HepG2 (cell line): ENCODE measurements at regions not wholly inside any gene's neighbourhood (a gene's known extent, or its start where the extent isn't known, plus 50 kb on each side); places are given as distances from the start of the nearest gene placed in this dataset.
"Not testable (repeated sequence)": the region's sequence is repeated elsewhere in the genome, so short reads cannot be mapped to it uniquely, and the experiment has no call there.

ENCODE experiments used
- ATAC-seq: fragments of 200-7000 bp; cut with Tn5 transposase; 3 replicates; pipeline ENCODE4 v1.9.1; 2020; ENCODE audit warnings: mild to moderate bottlenecking, moderate library complexity
- BruUV-seq: library from RNA; stranded (reverse); fragments of 400-500 nt; replicated peaks from 2 replicates; lab custom pipeline; 2021; lab: Mats Ljungman, UMichigan
- CTCF ChIA-PET: fragments of 300-600 bp; formaldehyde crosslinking; extraction: SDS; loops from one replicate; lab custom pipeline; 2021; ENCODE audit warnings: low total read pairs, inconsistent platforms, low intra/inter-chr PET ratio; lab: Yijun Ruan, JAX
- POLR2A ChIA-PET: fragments of 350-600 bp; sonication (Branson Sonifier 250); formaldehyde crosslinking; loops from one replicate; lab custom pipeline; 2020; ENCODE audit warnings: antibody characterized with exemption, inconsistent platforms; lab: Yijun Ruan, JAX
- DNase-seq: peaks from one replicate; pipeline ENCODE4 v3.0.0-alpha.2; 2015; ENCODE audit warnings: low spot score
- FAIRE-seq: peaks from 3 replicates; lab custom pipeline; 2011; peaks lifted over from hg19 to GRCh38; lab: Jason Lieb, UNC
- H2AFZ ChIP-seq: one replicate; pipeline ENCODE4 v1.6.1; 2011; ENCODE audit warnings: low read length, inconsistent platforms
- H3K27ac ChIP-seq: fragments of 300-600 bp; 3 replicates; pipeline ENCODE4 v1.8.0; 2011; ENCODE audit warnings: mixed run types, mild to moderate bottlenecking, mixed read lengths, low read length, inconsistent platforms; ENCODE audit not compliant: insufficient read depth; ENCODE audit errors: extremely low read length
- H3K27me3 ChIP-seq, 2 experiments: fragments of 200-600 bp in 1 of 2; 2 replicates in 1 of 2; 3 replicates in 1 of 2; pipeline versions ENCODE4 v1.6.0 to v1.8.0; 2011; ENCODE audit warnings: low read length in 2 of 2, mild to moderate bottlenecking in 2 of 2, moderate library complexity in 2 of 2, inconsistent platforms in 1 of 2; ENCODE audit not compliant: insufficient read depth in 2 of 2, control insufficient read depth in 1 of 2
- H3K36me3 ChIP-seq, 2 experiments: fragments of 200-600 bp in 1 of 2; replicated peaks in 1 of 2; 2 replicates in 1 of 2; 3 replicates in 1 of 2; pipeline versions ENCODE4 v1.5.1 to v1.8.0; 2011; ENCODE audit warnings: low read length in 2 of 2, inconsistent platforms in 1 of 2; ENCODE audit not compliant: insufficient read depth in 2 of 2, control insufficient read depth in 1 of 2
- H3K4me1 ChIP-seq: 2 replicates; pipeline ENCODE4 v1.5.1; 2012; ENCODE audit warnings: low read length, inconsistent platforms; ENCODE audit not compliant: insufficient read depth
- H3K4me2 ChIP-seq: 2 replicates; pipeline ENCODE4 v1.6.0; 2011; ENCODE audit warnings: low read depth, low read length, inconsistent platforms
- H3K4me3 ChIP-seq, 3 experiments: fragments of 200-600 bp in 1 of 3; sonication (generic), shearing (Covaris generic) in 1 of 3; replicated peaks in 1 of 3; 2 replicates each; pipeline ENCODE4 v1.5.1; 2011 to 2016; ENCODE audit warnings: low read length in 3 of 3, inconsistent platforms in 2 of 3, low read depth in 2 of 3, mild to moderate bottlenecking in 2 of 3, control low read depth in 1 of 3, mixed read lengths in 1 of 3; ENCODE audit not compliant: insufficient read depth in 1 of 3
- H3K79me2 ChIP-seq: one replicate; pipeline ENCODE4 v1.6.1; 2011; ENCODE audit warnings: low read length, inconsistent platforms; ENCODE audit not compliant: insufficient read depth
- H3K9ac ChIP-seq: 2 replicates; pipeline ENCODE4 v1.6.0; 2011; ENCODE audit warnings: mild to moderate bottlenecking, low read depth, low read length, inconsistent platforms; ENCODE audit not compliant: insufficient read depth
- H3K9me3 ChIP-seq: 2 replicates; pipeline ENCODE4 v1.5.1; 2012; ENCODE audit warnings: mild to moderate bottlenecking, low read length
- H4K20me1 ChIP-seq: 2 replicates; pipeline ENCODE4 v1.6.0; 2011; ENCODE audit warnings: inconsistent platforms, mild to moderate bottlenecking, low read length, moderate library complexity; ENCODE audit not compliant: insufficient read depth
- WGBS: methylation state at CpG from one replicate; pipeline ENCODE4 v1.1.6; 2017; ENCODE audit warnings: low lambda C conversion rate; 5-methylcytosine and 5-hydroxymethylcytosine counted together
- in situ Hi-C: cut with HindIII; loops from 2 replicates; pipeline ENCODE4 v1.10.0; 2017; ENCODE audit warnings: low pct_unique_long_range_greater_than_20kb; ENCODE audit not compliant: extremely low pct_ligation_motif_present
- intact Hi-C: fragments of 100-400 bp; cut with micrococcal nuclease; formaldehyde crosslinking; loops from one replicate; pipeline ENCODE4 v1.10.0; 2022; ENCODE audit not compliant: unreplicated experiment

DNA sequence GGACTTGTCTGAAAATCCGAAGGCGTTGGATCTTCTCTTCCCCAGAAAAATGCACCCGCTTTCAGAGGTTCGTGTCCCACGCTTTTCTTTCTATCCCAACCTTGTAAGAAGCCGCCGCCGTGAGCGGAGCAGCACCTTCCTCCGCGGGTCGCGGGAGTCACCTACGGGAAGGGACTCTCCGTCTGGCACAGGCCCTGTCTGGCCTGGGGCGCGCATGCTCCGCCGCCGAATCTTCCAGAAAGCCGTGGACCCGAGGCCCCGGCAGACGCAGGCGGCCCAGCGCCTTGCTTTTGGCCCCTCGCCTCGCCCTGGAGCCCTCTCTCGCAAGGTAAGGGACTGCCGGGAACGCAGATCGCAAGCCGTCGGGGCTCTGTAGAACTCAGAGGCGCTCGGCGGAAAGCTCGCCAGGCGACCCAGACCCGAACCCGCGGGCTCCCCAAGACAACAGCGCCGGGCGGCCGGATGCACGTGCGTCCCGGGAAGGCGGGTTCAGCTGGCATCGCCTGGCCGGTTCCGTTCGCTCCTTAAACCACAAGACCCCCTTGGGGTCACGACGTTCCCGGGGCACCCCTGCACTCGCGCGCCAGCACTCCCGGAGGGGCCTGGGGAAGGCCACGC, 4055.2 kb upstream of the TPTE start:
- H3K36me3 ChIP-seq, FAIRE-seq, POLR2A ChIA-PET, H3K4me2 ChIP-seq, H3K4me3 ChIP-seq, H4K20me1 ChIP-seq, H2AFZ ChIP-seq, H3K27ac ChIP-seq, intact Hi-C loops, H3K9me3 ChIP-seq, H3K79me2 ChIP-seq, DNase-seq, H3K27me3 ChIP-seq, H3K9ac ChIP-seq, in situ Hi-C loops, ATAC-seq, CTCF ChIA-PET, BruUV-seq, H3K4me1 ChIP-seq: not testable (repeated sequence)
- no CpG with 5 or more reads among the region's 62 CpGs for WGBS

DNA sequence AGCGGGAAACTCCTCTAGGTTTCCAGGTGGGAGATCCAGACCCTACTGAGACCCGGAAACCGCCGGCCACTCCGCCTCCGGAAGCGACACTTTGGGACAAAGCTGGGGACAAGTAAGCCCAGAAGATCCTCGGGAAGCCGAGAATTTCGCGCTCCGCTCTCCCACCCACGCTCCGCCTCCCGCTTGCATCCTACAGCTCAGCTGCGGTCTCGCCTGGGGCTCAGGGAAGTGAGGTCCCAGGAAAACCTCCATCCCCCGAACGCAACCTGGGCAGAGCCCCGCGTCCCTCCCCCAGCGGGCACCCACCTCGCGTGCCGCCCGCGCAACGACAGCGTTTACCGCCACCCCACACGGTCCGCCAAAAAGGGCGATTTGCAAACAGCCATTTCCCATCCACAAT, 4054.7 kb upstream of the TPTE start:
- H3K36me3 ChIP-seq, H3K9me3 ChIP-seq, FAIRE-seq, H3K27me3 ChIP-seq, H3K9ac ChIP-seq, H4K20me1 ChIP-seq, intact Hi-C loops, DNase-seq, POLR2A ChIA-PET, H3K4me1 ChIP-seq, H3K27ac ChIP-seq, H3K4me3 ChIP-seq, CTCF ChIA-PET, H2AFZ ChIP-seq, H3K4me2 ChIP-seq, in situ Hi-C loops, H3K79me2 ChIP-seq, BruUV-seq: not testable (repeated sequence)
- ATAC-seq: peak; percentile 20; the same call in 2 of the 3 replicates
- no CpG with 5 or more reads among the region's 33 CpGs for WGBS

DNA sequence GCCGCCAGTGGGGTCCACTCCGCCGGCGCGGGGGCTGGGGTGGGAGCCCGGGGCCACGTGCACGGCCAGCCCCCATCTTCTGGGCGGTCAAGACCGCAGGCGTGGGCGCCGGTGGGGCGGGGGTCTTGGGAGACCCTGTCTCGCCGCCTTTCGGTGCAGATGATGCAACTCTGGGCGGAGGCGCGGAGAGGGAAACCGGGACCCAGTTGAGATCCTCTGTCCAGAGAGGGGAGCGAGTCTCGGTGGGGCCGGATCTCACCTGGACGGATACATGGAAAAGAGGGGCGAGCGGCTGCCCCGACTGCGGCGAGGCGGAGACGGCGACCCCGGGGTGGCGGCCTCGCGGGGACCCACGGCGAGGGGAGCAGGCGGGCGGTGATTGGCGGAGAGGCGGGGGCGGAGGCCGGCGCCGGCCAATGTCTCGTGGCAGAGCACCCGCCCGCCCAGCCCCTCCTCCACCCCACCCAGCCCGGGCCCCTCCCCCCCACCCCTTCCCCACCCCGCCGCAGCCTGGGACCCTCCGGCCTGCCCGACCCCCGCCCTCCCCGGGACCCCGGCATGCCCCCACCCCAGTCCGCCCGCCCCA, 4054.1 kb upstream of the TPTE start:
- intact Hi-C loops, DNase-seq, H3K36me3 ChIP-seq, H3K4me2 ChIP-seq, H3K4me1 ChIP-seq, H3K27me3 ChIP-seq, H4K20me1 ChIP-seq, H3K79me2 ChIP-seq, BruUV-seq, H3K9me3 ChIP-seq, H2AFZ ChIP-seq, POLR2A ChIA-PET, in situ Hi-C loops, CTCF ChIA-PET, H3K4me3 ChIP-seq, H3K9ac ChIP-seq, FAIRE-seq, H3K27ac ChIP-seq: not testable (repeated sequence)
- no CpG with 5 or more reads among the region's 60 CpGs for WGBS
- peak; percentile 50 for ATAC-seq

DNA sequence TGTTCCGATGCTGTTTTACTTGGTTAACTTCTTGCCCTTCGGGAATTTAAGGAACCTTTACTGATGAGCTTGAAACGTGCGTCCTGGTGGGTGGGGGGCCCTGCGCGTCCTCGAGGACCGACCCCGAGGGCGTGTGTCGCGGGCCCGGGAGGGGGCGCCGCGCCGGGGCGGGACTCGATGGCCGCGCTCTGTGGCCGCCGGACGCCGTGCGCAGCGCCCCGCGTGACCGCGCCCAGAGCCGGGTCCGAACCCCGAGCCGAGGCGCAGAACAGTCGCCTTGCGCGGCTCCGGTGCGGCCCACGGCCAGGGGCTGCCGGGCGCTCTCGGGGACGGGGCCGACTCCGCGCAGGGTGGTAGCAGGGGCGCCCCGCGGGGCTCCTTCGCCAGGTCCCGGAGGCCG, 4053.5 kb upstream of the TPTE start:
- H3K36me3 ChIP-seq, H3K4me1 ChIP-seq, H3K9ac ChIP-seq, FAIRE-seq, DNase-seq, H2AFZ ChIP-seq, H4K20me1 ChIP-seq, in situ Hi-C loops, ATAC-seq, H3K9me3 ChIP-seq, BruUV-seq, H3K79me2 ChIP-seq, H3K4me2 ChIP-seq, H3K27ac ChIP-seq, H3K27me3 ChIP-seq, H3K4me3 ChIP-seq, POLR2A ChIA-PET, intact Hi-C loops, CTCF ChIA-PET: not testable (repeated sequence)
- WGBS: no CpG with 5 or more reads among the region's 55 CpGs
